A549 (cell line): ENCODE measurements at regions not wholly inside any gene's neighbourhood (a gene's known extent, or its start where the extent isn't known, plus 50 kb on each side); places are given as distances from the start of the nearest gene placed in this dataset.

Source experiments
- CHD4 ChIP-seq: fragments of 200-600 bp; sonication (generic); IDR thresholded peaks from 2 replicates; pipeline ENCODE4 v1.6.1; 2016; ENCODE audit warnings: antibody characterized with exemption, mild to moderate bottlenecking, borderline replicate concordance
- MAFK ChIP-seq: fragments of 450-650 bp; IDR thresholded peaks from 2 replicates; pipeline ENCODE4 v1.6.1; 2014; ENCODE audit not compliant: partially characterized antibody
- PHF8 ChIP-seq: fragments of 200-600 bp; sonication (generic); IDR thresholded peaks from 2 replicates; pipeline ENCODE4 v1.6.1; 2016; ENCODE audit warnings: low read depth, mild to moderate bottlenecking, antibody characterized with exemption, moderate library complexity, borderline replicate concordance
- POLR2A ChIP-seq: IDR thresholded peaks from 2 replicates; pipeline ENCODE4 v1.6.1; 2012; ENCODE audit warnings: mild to moderate bottlenecking, low read length
- POLR2AphosphoS2 ChIP-seq: conservative IDR thresholded peaks from 2 replicates; pipeline ENCODE4 v1.6.1; 2012; ENCODE audit warnings: low read length, improper control_type of control experiment, inconsistent platforms
- ZC3H11A ChIP-seq: fragments of 450-650 bp; IDR thresholded peaks from 2 replicates; pipeline ENCODE4 v1.6.1; 2014; ENCODE audit warnings: antibody characterized with exemption, mild to moderate bottlenecking
- TF ChIP-seq, protein P1 (sequence below): fragments of >200 bp; sonication (Bioruptor Twin); formaldehyde crosslinking; IDR thresholded peaks from 3 replicates; pipeline ENCODE4 v1.5.1; 2016
- TF ChIP-seq, protein P2 (sequence below): IDR thresholded peaks from 2 replicates; pipeline ENCODE4 v1.6.1; 2012

DNA sequence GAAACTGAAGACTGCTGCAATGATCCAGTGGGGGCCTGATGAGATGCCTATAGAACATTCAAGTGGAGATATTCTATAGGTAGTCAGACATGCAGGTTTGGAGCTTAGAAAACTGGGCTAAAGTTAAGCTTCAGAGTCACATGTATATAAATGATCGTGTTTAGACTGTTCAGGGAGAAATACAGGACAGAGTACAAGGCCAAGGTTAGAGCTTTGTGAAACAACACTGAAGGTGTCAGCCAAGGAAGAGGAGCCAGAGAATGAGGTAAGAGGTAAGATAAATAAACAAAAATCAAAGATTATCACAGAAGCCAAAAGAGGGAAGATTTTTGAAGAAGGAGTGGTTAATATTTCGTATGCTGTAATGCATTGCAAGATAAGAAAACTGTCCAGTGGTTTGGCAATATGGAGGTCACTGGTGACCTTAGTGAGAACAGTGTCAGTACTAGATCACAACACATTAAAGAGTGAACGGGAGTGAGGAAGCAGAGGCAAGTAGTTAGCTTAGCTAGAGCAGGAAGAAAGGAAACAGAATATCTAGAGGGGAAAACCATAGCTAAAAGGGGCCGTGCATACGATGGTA lies 58.0 kb upstream of the KLHL13 start:
- TF ChIP-seq, protein P1, sequence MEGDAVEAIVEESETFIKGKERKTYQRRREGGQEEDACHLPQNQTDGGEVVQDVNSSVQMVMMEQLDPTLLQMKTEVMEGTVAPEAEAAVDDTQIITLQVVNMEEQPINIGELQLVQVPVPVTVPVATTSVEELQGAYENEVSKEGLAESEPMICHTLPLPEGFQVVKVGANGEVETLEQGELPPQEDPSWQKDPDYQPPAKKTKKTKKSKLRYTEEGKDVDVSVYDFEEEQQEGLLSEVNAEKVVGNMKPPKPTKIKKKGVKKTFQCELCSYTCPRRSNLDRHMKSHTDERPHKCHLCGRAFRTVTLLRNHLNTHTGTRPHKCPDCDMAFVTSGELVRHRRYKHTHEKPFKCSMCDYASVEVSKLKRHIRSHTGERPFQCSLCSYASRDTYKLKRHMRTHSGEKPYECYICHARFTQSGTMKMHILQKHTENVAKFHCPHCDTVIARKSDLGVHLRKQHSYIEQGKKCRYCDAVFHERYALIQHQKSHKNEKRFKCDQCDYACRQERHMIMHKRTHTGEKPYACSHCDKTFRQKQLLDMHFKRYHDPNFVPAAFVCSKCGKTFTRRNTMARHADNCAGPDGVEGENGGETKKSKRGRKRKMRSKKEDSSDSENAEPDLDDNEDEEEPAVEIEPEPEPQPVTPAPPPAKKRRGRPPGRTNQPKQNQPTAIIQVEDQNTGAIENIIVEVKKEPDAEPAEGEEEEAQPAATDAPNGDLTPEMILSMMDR, result no peak
- TF ChIP-seq POLR2AphosphoS2 (no peak), CHD4 (no peak), MAFK (no peak), POLR2A (no peak), PHF8 (no peak), ZC3H11A (no peak)
- TF ChIP-seq, protein P2, sequence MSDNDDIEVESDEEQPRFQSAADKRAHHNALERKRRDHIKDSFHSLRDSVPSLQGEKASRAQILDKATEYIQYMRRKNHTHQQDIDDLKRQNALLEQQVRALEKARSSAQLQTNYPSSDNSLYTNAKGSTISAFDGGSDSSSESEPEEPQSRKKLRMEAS, result no peak
